HepG2 (cell line): ENCODE measurements at regions not wholly inside any gene's neighbourhood (a gene's known extent, or its start where the extent isn't known, plus 50 kb on each side); places are given as distances from the start of the nearest gene placed in this dataset.
A peak's percentile ranks its signal among the peaks of the same experiment; 100 is the strongest.

ENCODE experiments used
- ATAC-seq: fragments of 200-7000 bp; cut with Tn5 transposase; 3 replicates; pipeline ENCODE4 v1.9.1; 2020; ENCODE audit warnings: mild to moderate bottlenecking, moderate library complexity
- BruUV-seq: library from RNA; stranded (reverse); fragments of 400-500 nt; replicated peaks from 2 replicates; lab custom pipeline; 2021; lab: Mats Ljungman, UMichigan
- CTCF ChIA-PET: fragments of 300-600 bp; formaldehyde crosslinking; extraction: SDS; loops from one replicate; lab custom pipeline; 2021; ENCODE audit warnings: low total read pairs, inconsistent platforms, low intra/inter-chr PET ratio; lab: Yijun Ruan, JAX
- POLR2A ChIA-PET: fragments of 350-600 bp; sonication (Branson Sonifier 250); formaldehyde crosslinking; loops from one replicate; lab custom pipeline; 2020; ENCODE audit warnings: antibody characterized with exemption, inconsistent platforms; lab: Yijun Ruan, JAX
- DNase-seq: peaks from one replicate; pipeline ENCODE4 v3.0.0-alpha.2; 2015; ENCODE audit warnings: low spot score
- FAIRE-seq: peaks from 3 replicates; lab custom pipeline; 2011; peaks lifted over from hg19 to GRCh38; lab: Jason Lieb, UNC
- H2AFZ ChIP-seq: one replicate; pipeline ENCODE4 v1.6.1; 2011; ENCODE audit warnings: low read length, inconsistent platforms
- H3K27ac ChIP-seq: fragments of 300-600 bp; 3 replicates; pipeline ENCODE4 v1.8.0; 2011; ENCODE audit warnings: mixed run types, mild to moderate bottlenecking, mixed read lengths, low read length, inconsistent platforms; ENCODE audit not compliant: insufficient read depth; ENCODE audit errors: extremely low read length
- H3K27me3 ChIP-seq, 2 experiments: fragments of 200-600 bp in 1 of 2; 2 replicates in 1 of 2; 3 replicates in 1 of 2; pipeline versions ENCODE4 v1.6.0 to v1.8.0; 2011; ENCODE audit warnings: low read length in 2 of 2, mild to moderate bottlenecking in 2 of 2, moderate library complexity in 2 of 2, inconsistent platforms in 1 of 2; ENCODE audit not compliant: insufficient read depth in 2 of 2, control insufficient read depth in 1 of 2
- H3K36me3 ChIP-seq, 2 experiments: fragments of 200-600 bp in 1 of 2; replicated peaks in 1 of 2; 2 replicates in 1 of 2; 3 replicates in 1 of 2; pipeline versions ENCODE4 v1.5.1 to v1.8.0; 2011; ENCODE audit warnings: low read length in 2 of 2, inconsistent platforms in 1 of 2; ENCODE audit not compliant: insufficient read depth in 2 of 2, control insufficient read depth in 1 of 2
- H3K4me1 ChIP-seq: 2 replicates; pipeline ENCODE4 v1.5.1; 2012; ENCODE audit warnings: low read length, inconsistent platforms; ENCODE audit not compliant: insufficient read depth
- H3K4me2 ChIP-seq: 2 replicates; pipeline ENCODE4 v1.6.0; 2011; ENCODE audit warnings: low read depth, low read length, inconsistent platforms
- H3K4me3 ChIP-seq, 3 experiments: fragments of 200-600 bp in 1 of 3; sonication (generic), shearing (Covaris generic) in 1 of 3; replicated peaks in 1 of 3; 2 replicates each; pipeline ENCODE4 v1.5.1; 2011 to 2016; ENCODE audit warnings: low read length in 3 of 3, inconsistent platforms in 2 of 3, low read depth in 2 of 3, mild to moderate bottlenecking in 2 of 3, control low read depth in 1 of 3, mixed read lengths in 1 of 3; ENCODE audit not compliant: insufficient read depth in 1 of 3
- H3K79me2 ChIP-seq: one replicate; pipeline ENCODE4 v1.6.1; 2011; ENCODE audit warnings: low read length, inconsistent platforms; ENCODE audit not compliant: insufficient read depth
- H3K9ac ChIP-seq: 2 replicates; pipeline ENCODE4 v1.6.0; 2011; ENCODE audit warnings: mild to moderate bottlenecking, low read depth, low read length, inconsistent platforms; ENCODE audit not compliant: insufficient read depth
- H3K9me3 ChIP-seq: 2 replicates; pipeline ENCODE4 v1.5.1; 2012; ENCODE audit warnings: mild to moderate bottlenecking, low read length
- H4K20me1 ChIP-seq: 2 replicates; pipeline ENCODE4 v1.6.0; 2011; ENCODE audit warnings: inconsistent platforms, mild to moderate bottlenecking, low read length, moderate library complexity; ENCODE audit not compliant: insufficient read depth
- DMAP1 ChIP-seq: IDR thresholded peaks from 2 replicates; pipeline ENCODE4 v1.6.1; 2016
- HNF4A ChIP-seq: sonication (generic); formaldehyde crosslinking; IDR thresholded peaks from 2 replicates; pipeline ENCODE4 v1.4.0; 2020; ENCODE audit warnings: missing genetic modification reagents
- HNRNPK ChIP-seq: fragments of 200-400 bp; formaldehyde crosslinking; IDR thresholded peaks from 2 replicates; pipeline ENCODE4 v1.6.1; 2018; ENCODE audit warnings: low read length, low read depth, moderate library complexity, mild to moderate bottlenecking; ENCODE audit not compliant: poor library complexity, severe bottlenecking
- KDM4B ChIP-seq: sonication (generic); formaldehyde crosslinking; IDR thresholded peaks from 2 replicates; pipeline ENCODE4 v1.4.0; 2020; ENCODE audit warnings: missing genetic modification reagents
- POLR2AphosphoS2 ChIP-seq: IDR thresholded peaks from 2 replicates; pipeline ENCODE4 v1.6.1; 2011; ENCODE audit warnings: low read depth, low read length, improper control_type of control experiment
- ZFP41 ChIP-seq: sonication (generic); formaldehyde crosslinking; IDR thresholded peaks from 2 replicates; pipeline ENCODE4 v1.4.0; 2020; ENCODE audit warnings: mild to moderate bottlenecking, missing genetic modification reagents, borderline replicate concordance
- ZNF12 ChIP-seq: sonication (generic); formaldehyde crosslinking; IDR thresholded peaks from 2 replicates; pipeline ENCODE4 v1.5.0; 2020; ENCODE audit warnings: missing genetic modification reagents
- ZNF598 ChIP-seq: sonication (generic); formaldehyde crosslinking; IDR thresholded peaks from 2 replicates; pipeline ENCODE4 v1.5.1; 2020; ENCODE audit warnings: mild to moderate bottlenecking, missing genetic modification reagents, borderline replicate concordance
- WGBS: methylation state at CpG from one replicate; pipeline ENCODE4 v1.1.6; 2017; ENCODE audit warnings: low lambda C conversion rate; 5-methylcytosine and 5-hydroxymethylcytosine counted together
- in situ Hi-C: cut with HindIII; loops from 2 replicates; pipeline ENCODE4 v1.10.0; 2017; ENCODE audit warnings: low pct_unique_long_range_greater_than_20kb; ENCODE audit not compliant: extremely low pct_ligation_motif_present
- intact Hi-C: fragments of 100-400 bp; cut with micrococcal nuclease; formaldehyde crosslinking; loops from one replicate; pipeline ENCODE4 v1.10.0; 2022; ENCODE audit not compliant: unreplicated experiment
- TF ChIP-seq, protein P1 (sequence below): sonication (generic); formaldehyde crosslinking; conservative IDR thresholded peaks from 2 replicates; pipeline ENCODE4 v1.4.0; 2020; ENCODE audit warnings: missing genetic modification reagents
- TF ChIP-seq, protein P2 (sequence below): sonication (generic); formaldehyde crosslinking; IDR thresholded peaks from 2 replicates; pipeline ENCODE4 v1.8.1; 2023; ENCODE audit warnings: mild to moderate bottlenecking, missing genetic modification reagents
- TF ChIP-seq, protein P3 (sequence below): IDR thresholded peaks from 2 replicates; pipeline ENCODE4 v1.6.1; 2016; ENCODE audit warnings: missing genetic modification reagents, missing compliant biosample characterization

DNA sequence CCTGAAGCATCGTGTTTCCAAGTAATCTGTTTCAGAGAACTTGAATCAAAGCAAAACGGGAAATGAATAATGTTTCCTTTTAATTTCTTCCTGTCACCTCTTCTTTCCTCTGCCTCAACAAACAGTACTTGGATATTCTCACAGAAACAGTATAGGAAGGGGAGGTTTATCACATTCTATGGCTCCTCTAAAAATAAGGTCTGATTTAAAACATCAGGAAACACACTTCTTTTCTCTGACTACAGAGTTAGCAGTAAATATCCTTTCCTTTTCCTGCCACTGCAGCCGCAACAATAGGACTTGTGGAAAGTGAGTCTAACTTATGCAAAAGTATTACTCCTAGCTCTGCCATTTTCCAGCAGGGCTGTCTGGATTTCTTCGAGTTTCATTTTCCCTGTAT is 62.3 kb downstream of the CH25H start (continued):
- TF ChIP-seq, protein P1, sequence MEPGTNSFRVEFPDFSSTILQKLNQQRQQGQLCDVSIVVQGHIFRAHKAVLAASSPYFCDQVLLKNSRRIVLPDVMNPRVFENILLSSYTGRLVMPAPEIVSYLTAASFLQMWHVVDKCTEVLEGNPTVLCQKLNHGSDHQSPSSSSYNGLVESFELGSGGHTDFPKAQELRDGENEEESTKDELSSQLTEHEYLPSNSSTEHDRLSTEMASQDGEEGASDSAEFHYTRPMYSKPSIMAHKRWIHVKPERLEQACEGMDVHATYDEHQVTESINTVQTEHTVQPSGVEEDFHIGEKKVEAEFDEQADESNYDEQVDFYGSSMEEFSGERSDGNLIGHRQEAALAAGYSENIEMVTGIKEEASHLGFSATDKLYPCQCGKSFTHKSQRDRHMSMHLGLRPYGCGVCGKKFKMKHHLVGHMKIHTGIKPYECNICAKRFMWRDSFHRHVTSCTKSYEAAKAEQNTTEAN (CRISPR knock-in tag) = no peak
- no peak for TF ChIP-seq ZNF598 (CRISPR knock-in tag)
- no peak for TF ChIP-seq KDM4B (CRISPR knock-in tag)
- no peak for TF ChIP-seq DMAP1 (CRISPR knock-in tag)
- TF ChIP-seq ZFP41 (CRISPR knock-in tag) = no peak
- TF ChIP-seq POLR2AphosphoS2 = no peak
- TF ChIP-seq HNF4A (CRISPR knock-in tag) = no peak
- no peak for TF ChIP-seq ZNF12
- TF ChIP-seq, protein P2, sequence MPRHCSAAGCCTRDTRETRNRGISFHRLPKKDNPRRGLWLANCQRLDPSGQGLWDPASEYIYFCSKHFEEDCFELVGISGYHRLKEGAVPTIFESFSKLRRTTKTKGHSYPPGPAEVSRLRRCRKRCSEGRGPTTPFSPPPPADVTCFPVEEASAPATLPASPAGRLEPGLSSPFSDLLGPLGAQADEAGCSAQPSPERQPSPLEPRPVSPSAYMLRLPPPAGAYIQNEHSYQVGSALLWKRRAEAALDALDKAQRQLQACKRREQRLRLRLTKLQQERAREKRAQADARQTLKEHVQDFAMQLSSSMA (CRISPR knock-in tag) = no peak
- TF ChIP-seq, all 625 proteins: peak for 0

DNA sequence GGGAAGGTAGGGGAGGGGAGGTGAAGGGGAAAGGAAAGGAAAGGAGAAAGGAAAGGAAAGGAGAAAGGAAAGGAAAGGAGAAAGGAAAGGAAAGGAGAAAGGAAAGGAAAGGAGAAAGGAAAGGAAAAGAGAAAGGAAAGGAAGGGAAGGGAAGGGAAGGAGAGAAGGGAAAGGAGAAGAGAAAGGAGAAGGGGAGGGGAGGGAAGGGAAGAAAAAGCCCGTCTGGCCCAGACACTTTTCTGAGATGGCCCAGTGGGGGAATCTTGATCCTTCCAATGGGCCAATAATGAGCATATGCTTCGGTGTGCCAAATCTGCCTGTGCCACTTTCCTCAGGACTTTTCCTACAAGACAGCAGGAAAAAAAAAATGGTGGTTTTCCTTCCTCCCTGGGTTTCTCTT is 64.5 kb downstream of the CH25H start:
- H3K4me2 ChIP-seq = no peak overlapping the region
- H3K79me2 ChIP-seq = no peaks in the 10 kb centered on the region
- no peak overlapping the region for H3K27ac ChIP-seq
- in situ Hi-C loops = no loop called here
- CTCF ChIA-PET = no interaction called here
- H2AFZ ChIP-seq = no peak overlapping the region
- POLR2A ChIA-PET = no interaction called here
- FAIRE-seq (no peak), ATAC-seq (no peak), DNase-seq (no peak)
- H3K36me3 ChIP-seq = no peaks in the 10 kb centered on the region
- no peak overlapping the region for H3K9ac ChIP-seq
- BruUV-seq = no TSS peak
- peak; percentile 64 for TF ChIP-seq HNRNPK
- TF ChIP-seq, protein P3, sequence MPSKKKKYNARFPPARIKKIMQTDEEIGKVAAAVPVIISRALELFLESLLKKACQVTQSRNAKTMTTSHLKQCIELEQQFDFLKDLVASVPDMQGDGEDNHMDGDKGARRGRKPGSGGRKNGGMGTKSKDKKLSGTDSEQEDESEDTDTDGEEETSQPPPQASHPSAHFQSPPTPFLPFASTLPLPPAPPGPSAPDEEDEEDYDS (CRISPR knock-in tag) = no peak
- no peaks in the 10 kb centered on the region for H3K4me1 ChIP-seq
- no peaks in the 10 kb centered on the region for H4K20me1 ChIP-seq
- H3K27me3 ChIP-seq = no peaks in the 10 kb centered on the region
- no peaks in the 10 kb centered on the region for H3K9me3 ChIP-seq
- WGBS = 0% methylated on average over 2 of the region's 2 CpGs
- H3K4me3 ChIP-seq = no peak overlapping the region
- intact Hi-C loops = no loop called here
